GM12874 (cell line): ENCODE measurements at regions not wholly inside any gene's neighbourhood (a gene's known extent, or its start where the extent isn't known, plus 50 kb on each side); places are given as distances from the start of the nearest gene placed in this dataset.

Source experiments
- CTCF ChIP-seq: IDR thresholded peaks from 2 replicates; pipeline ENCODE4 v1.5.1; 2011; ENCODE audit warnings: low read depth, mild to moderate bottlenecking, control low read depth, low read length, moderate library complexity; ENCODE audit not compliant: insufficient read depth

GRCh38 chr10:111956841-111957240 lies 226.7 kb downstream of the GPAM start:
- no peak for TF ChIP-seq CTCF

GRCh38 chr10:111962951-111963350 lies 220.6 kb downstream of the GPAM start:
- TF ChIP-seq CTCF = no peak

- no peak for TF ChIP-seq CTCF
Measured at GRCh38 chr10:111967116-111967515, 216.4 kb downstream of the GPAM start.

- TF ChIP-seq CTCF = no peak
Measured at GRCh38 chr10:111967547-111967946, 216.0 kb downstream of the GPAM start.

- TF ChIP-seq CTCF = no peak
Measured at GRCh38 chr10:111968647-111969046, 214.9 kb downstream of the GPAM start.

GRCh38 chr10:111970111-111970510 lies 213.5 kb downstream of the GPAM start:
- no peak for TF ChIP-seq CTCF

- TF ChIP-seq CTCF = no peak
Measured at GRCh38 chr10:111972109-111972508, 211.5 kb downstream of the GPAM start.

- TF ChIP-seq CTCF = no peak
Measured at GRCh38 chr10:111973306-111973705, 210.3 kb downstream of the GPAM start.
